Muscle layer of duodenum (tissue), 2 donors: ENCODE measurements at regions not wholly inside any gene's neighbourhood (a gene's known extent, or its start where the extent isn't known, plus 50 kb on each side); places are given as distances from the start of the nearest gene placed in this dataset.

ENCODE experiments used
- H3K27ac ChIP-seq: one replicate; pipeline ENCODE4 v1.7.0; 2013; ENCODE audit warnings: mild to moderate bottlenecking, low read length
- H3K27me3 ChIP-seq: one replicate; pipeline ENCODE4 v1.7.0; 2013; ENCODE audit warnings: low read depth, mild to moderate bottlenecking, control low read depth, low read length
- H3K36me3 ChIP-seq, 2 donors: one replicate each; pipeline ENCODE4 v1.7.0; 2013; ENCODE audit warnings: low read length in 2 of 2, control low read depth in 1 of 2, mild to moderate bottlenecking in 1 of 2; ENCODE audit not compliant: insufficient read depth in 2 of 2, control insufficient read depth in 1 of 2
- H3K4me1 ChIP-seq, 2 donors: one replicate each; pipeline ENCODE4 v1.7.0; 2013; ENCODE audit warnings: low read length in 2 of 2, mild to moderate bottlenecking in 2 of 2, control low read depth in 1 of 2, moderate library complexity in 1 of 2; ENCODE audit not compliant: insufficient read depth in 2 of 2, control insufficient read depth in 1 of 2
- H3K4me3 ChIP-seq, 2 donors: one replicate each; pipeline ENCODE4 v1.7.0; 2013; ENCODE audit warnings: low read length in 2 of 2, low read depth in 1 of 2, mild to moderate bottlenecking in 1 of 2
- H3K9me3 ChIP-seq, 2 donors: one replicate each; pipeline ENCODE4 v1.7.0; 2013; ENCODE audit warnings: low read length in 2 of 2, control low read depth in 1 of 2, mild to moderate bottlenecking in 1 of 2; ENCODE audit not compliant: control insufficient read depth in 1 of 2
- donor health status: healthy.

- Histone ChIP-seq H3K27me3 (no peaks in the 10 kb centered on the region), H3K4me1 (peaks cover 0 to 4% of the 10 kb centered on the region in 2 donors), H3K36me3 (no peaks in the 10 kb centered on the region), H3K27ac (no peak overlapping the region), H3K4me3 (no peak overlapping the region), H3K9me3 (no peaks in the 10 kb centered on the region)
Measured at GRCh38 chr12:43284486-43285158, 267.4 kb downstream of the ADAMTS20 start.

- Histone ChIP-seq H3K36me3 (no peaks in the 10 kb centered on the region), H3K27ac (no peak overlapping the region), H3K4me1 (peaks cover 0 to 4% of the 10 kb centered on the region in 2 donors), H3K9me3 (no peaks in the 10 kb centered on the region), H3K27me3 (no peaks in the 10 kb centered on the region), H3K4me3 (no peak overlapping the region)
Measured at GRCh38 chr12:43283206-43283605, 268.8 kb downstream of the ADAMTS20 start.

- no peaks in the 10 kb centered on the region for H3K36me3 ChIP-seq
- H3K4me3 ChIP-seq, result no peak overlapping the region
- H3K27ac ChIP-seq, result no peak overlapping the region
- peaks cover 0 to 10% of the 10 kb centered on the region in 2 donors for H3K4me1 ChIP-seq
- no peaks in the 10 kb centered on the region for H3K27me3 ChIP-seq
- H3K9me3 ChIP-seq, result no peaks in the 10 kb centered on the region
Measured at GRCh38 chr12:43282106-43282505, 269.9 kb downstream of the ADAMTS20 start.

GRCh38 chr12:43281563-43281962 lies 270.4 kb downstream of the ADAMTS20 start:
- H3K9me3 ChIP-seq, result no peaks in the 10 kb centered on the region

GRCh38 chr12:43278541-43278832 lies 273.5 kb downstream of the ADAMTS20 start:
- peaks cover 0 to 10% of the 10 kb centered on the region in 2 donors for H3K4me1 ChIP-seq
- no peaks in the 10 kb centered on the region for H3K27me3 ChIP-seq
- H3K9me3 ChIP-seq, result no peaks in the 10 kb centered on the region
- no peak overlapping the region for H3K4me3 ChIP-seq
- H3K36me3 ChIP-seq, result no peaks in the 10 kb centered on the region
- H3K27ac ChIP-seq, result no peak overlapping the region

More at GRCh38 chr12:43281563-43281962, 270.4 kb downstream of the ADAMTS20 start:
- no peak overlapping the region for H3K4me3 ChIP-seq
- no peaks in the 10 kb centered on the region for H3K36me3 ChIP-seq
- no peaks in the 10 kb centered on the region for H3K27me3 ChIP-seq
- no peak overlapping the region for H3K27ac ChIP-seq
- H3K4me1 ChIP-seq, result peaks cover 0 to 10% of the 10 kb centered on the region in 2 donors

GRCh38 chr12:43277651-43278540 lies 274.1 kb downstream of the ADAMTS20 start:
- Histone ChIP-seq H3K4me3 (no peak overlapping the region), H3K27ac (no peak overlapping the region), H3K27me3 (no peaks in the 10 kb centered on the region), H3K9me3 (no peaks in the 10 kb centered on the region), H3K4me1 (peaks cover 0 to 10% of the 10 kb centered on the region in 2 donors), H3K36me3 (no peaks in the 10 kb centered on the region)

- Histone ChIP-seq H3K9me3 (no peaks in the 10 kb centered on the region), H3K36me3 (no peaks in the 10 kb centered on the region), H3K4me3 (no peak overlapping the region), H3K27me3 (no peaks in the 10 kb centered on the region), H3K4me1 (peaks cover 0 to 9% of the 10 kb centered on the region in 2 donors), H3K27ac (no peak overlapping the region)
Measured at GRCh38 chr12:43273467-43273866, 278.5 kb downstream of the ADAMTS20 start.

GRCh38 chr12:43271659-43272058 lies 280.3 kb downstream of the ADAMTS20 start:
- no peaks in the 10 kb centered on the region for H3K9me3 ChIP-seq
- H3K4me3 ChIP-seq, result no peak overlapping the region
- no peaks in the 10 kb centered on the region for H3K27me3 ChIP-seq
- no peaks in the 10 kb centered on the region for H3K4me1 ChIP-seq
- no peaks in the 10 kb centered on the region for H3K36me3 ChIP-seq
- no peak overlapping the region for H3K27ac ChIP-seq

GRCh38 chr12:43267818-43268217 lies 284.2 kb downstream of the ADAMTS20 start:
- H3K4me3 ChIP-seq, result no peak overlapping the region
- no peaks in the 10 kb centered on the region for H3K9me3 ChIP-seq
- no peak overlapping the region for H3K27ac ChIP-seq
- no peaks in the 10 kb centered on the region for H3K36me3 ChIP-seq
- H3K27me3 ChIP-seq, result no peaks in the 10 kb centered on the region
- no peaks in the 10 kb centered on the region for H3K4me1 ChIP-seq

GRCh38 chr12:43261701-43262100 lies 290.3 kb downstream of the ADAMTS20 start:
- H3K27ac ChIP-seq, result no peak overlapping the region
- no peak overlapping the region for H3K4me3 ChIP-seq
- no peaks in the 10 kb centered on the region for H3K27me3 ChIP-seq
- H3K4me1 ChIP-seq, result no peaks in the 10 kb centered on the region
- no peaks in the 10 kb centered on the region for H3K36me3 ChIP-seq
- no peaks in the 10 kb centered on the region for H3K9me3 ChIP-seq

- H3K27ac ChIP-seq, result no peak overlapping the region
- H3K36me3 ChIP-seq, result no peaks in the 10 kb centered on the region
- H3K4me3 ChIP-seq, result no peak overlapping the region
- H3K27me3 ChIP-seq, result no peaks in the 10 kb centered on the region
- H3K4me1 ChIP-seq, result no peaks in the 10 kb centered on the region
- no peaks in the 10 kb centered on the region for H3K9me3 ChIP-seq
Measured at GRCh38 chr12:43255522-43256111, 296.4 kb downstream of the ADAMTS20 start.
